GM19025 (cell line): ENCODE measurements at regions not wholly inside any gene's neighbourhood (a gene's known extent, or its start where the extent isn't known, plus 50 kb on each side); places are given as distances from the start of the nearest gene placed in this dataset.
A peak's percentile ranks its signal among the peaks of the same experiment; 100 is the strongest.

Experiments
- ATAC-seq: cut with Tn5 transposase; IDR thresholded peaks from one replicate; pipeline ENCODE4 v1.9.1; 2021; ENCODE audit warnings: mild to moderate bottlenecking, low read depth, moderate library complexity; ENCODE audit not compliant: unreplicated experiment

DNA sequence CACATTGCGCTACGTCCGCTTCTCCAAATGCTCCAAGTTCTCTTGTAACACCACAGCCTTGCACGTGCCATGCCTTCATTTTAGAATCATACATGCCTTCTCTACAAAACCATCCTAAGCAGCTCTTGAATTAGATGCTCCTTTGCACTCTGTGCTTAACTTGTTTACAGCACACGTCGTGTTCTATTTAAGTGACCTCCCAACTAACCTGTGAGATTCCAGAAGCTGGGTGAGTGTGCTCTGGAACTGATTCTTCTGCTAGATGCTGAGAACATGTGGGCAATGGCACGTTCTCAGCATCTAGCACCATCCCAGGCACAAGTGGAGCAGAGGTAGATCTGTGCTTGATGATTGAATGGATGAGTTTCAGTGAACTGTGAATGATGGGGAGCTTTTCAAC lies 100.0 kb upstream of the NEDD9 start:
- no peak for ATAC-seq

DNA sequence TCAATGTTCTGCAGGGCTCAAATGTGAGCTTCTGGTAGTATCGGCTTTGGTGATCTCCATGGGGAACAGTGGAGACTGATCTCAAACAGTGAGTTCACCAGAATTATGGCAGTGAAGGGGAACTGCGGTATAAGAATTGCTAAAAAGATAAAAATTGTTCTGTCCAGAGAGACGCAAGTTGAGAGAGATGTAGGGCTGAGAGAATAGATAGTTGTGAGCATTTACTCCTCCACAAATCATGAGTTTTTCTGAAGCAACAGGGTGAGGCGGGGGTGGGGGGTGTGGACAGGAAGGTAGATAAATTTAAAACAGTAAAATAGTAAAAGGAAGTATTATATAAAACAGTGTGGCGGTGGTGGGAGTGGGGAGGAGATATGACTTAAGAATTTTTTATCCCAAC lies 98.6 kb upstream of the NEDD9 start:
- ATAC-seq = no peak

DNA sequence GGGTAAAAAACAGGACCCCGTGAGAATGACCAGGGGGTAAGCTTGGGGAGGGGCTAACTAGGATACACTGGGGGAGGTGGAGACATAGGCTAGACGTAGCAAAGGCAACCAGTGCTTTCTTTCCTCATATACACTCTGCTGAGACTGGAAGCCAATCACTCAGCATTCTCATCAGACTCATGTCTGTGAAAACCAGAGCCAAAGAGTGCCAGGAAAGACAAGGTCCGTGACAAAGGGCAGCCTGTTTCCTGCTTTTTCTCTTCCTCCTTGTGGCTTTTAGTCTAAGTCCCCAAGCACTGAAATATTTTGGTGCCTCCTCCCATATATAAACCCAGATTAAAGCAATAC lies 97.9 kb upstream of the NEDD9 start:
- no peak for ATAC-seq

DNA sequence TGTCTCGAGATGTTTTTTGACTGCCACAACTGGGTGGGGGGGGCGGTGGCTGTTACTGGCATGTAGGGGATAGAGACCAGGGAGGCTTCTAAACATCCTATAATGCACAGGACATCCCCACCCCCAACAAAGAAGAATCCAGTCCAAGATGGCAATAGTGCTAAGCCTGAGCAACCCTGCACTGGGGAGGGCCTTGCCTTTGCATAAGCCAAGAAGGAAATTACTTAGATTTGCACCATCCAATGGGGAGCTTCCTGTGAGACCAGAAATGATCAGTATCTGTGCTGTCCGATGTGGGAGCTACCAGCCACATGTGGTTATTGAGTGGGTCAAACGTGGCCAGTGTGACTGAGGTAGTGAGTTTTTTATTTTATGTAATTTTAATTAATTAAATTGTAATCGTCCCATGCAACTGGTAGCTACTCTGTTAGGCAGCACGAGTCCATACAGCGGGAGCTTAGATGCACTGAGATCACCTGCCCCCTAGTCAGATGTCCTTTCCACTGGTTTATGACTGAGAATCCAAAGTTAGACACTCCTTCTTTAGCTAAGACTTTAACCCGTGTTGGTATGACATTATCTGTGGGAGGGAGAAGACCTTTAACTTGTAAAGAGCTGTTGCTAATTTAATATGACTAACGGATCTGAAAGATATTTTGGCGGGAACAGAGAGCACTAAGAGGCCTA lies 97.4 kb upstream of the NEDD9 start:
- ATAC-seq = no peak

DNA sequence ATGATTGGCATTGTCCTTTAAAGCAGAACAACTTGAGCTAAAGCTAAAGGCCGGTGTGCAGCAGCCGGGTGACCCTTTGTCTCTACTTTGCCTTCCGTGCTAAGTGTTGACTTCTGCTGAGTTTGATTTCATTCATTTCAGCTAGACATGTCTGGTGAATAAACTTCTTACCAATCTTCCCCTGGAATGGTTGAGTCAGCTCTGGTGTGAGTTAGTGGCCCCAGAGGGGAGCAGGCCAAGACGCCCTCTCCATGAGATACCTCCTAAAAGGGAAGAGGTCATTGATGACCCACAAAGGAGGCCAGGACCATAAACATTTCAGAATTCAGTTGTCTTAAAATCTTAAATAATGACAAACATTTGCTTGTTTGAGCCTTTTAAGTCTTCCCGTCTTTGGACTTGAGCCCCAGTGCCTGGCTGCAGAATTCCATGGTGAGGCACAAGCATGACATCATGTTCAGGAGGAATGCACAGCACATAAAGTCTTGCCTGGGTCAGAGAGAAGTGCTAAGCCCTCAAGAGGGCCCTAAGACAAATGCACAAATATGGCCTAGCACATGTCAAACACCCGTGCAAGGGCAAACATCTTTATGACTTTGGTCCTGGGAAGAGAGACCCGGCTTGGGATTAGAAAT lies 96.3 kb upstream of the NEDD9 start:
- no peak for ATAC-seq

DNA sequence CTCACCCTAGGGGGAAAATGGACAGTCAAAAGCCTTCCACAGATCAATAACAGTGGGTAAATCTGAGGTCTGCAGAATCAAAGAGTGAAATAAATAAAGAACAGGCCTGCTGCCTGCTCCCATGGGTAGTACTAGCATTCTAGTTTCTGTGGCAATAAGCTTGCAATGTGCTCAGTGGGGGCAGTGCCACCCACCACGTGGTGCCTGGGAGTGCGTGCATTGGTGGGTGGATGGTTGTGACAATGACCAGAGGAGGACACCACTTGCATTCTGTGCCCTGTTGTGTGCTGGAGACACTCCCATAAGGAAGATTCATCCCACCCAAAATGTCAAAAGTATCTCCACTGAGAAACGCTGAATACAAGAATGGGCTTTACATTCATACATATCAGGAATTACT lies 95.5 kb upstream of the NEDD9 start:
- no peak for ATAC-seq

DNA sequence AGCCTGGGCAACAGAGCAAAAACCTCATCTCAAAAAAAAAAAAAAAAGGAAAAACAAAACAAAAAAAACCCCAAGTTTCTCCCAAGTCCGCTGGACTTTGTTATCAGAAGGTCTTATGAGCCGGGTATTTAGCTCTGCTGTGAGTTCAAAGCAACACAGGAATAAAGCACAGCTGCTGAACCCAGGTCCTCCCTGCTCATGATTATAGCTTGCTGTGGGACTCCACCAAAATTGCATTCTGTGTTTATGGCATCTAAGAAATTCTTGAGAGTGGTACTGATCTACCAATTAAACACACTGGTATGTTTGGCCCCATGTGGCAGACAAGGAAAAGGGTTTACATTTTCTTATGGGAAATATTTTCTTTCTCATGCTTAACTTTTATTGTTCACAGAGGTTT lies 93.6 kb upstream of the NEDD9 start:
- no peak for ATAC-seq

DNA sequence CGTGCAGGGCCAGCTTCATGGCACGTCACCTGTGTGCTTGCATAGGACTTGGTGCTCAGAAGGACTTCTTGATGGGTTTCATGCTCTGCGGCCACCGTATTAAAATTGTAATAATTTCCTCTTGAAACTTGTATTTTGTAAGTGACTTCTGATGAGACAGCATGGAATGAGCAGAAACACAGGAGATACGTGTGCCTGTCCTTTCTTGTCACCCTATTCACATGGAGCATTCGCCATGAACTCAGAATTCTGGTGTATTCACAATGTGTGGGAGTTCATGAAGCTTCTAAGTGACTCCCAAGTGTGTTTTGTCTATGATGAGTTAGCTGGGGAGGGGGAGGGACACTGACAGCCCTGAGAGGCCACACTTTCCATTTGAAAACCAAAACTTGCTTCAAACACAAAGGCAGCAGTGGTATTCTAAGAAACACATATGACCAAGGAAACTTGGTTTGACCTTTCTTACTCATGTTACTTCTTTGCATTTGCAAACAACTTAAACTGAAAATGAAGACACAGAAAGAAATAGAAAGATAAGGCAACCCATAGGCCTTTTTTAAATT lies 92.1 kb upstream of the NEDD9 start:
- ATAC-seq = peak; percentile 64

DNA sequence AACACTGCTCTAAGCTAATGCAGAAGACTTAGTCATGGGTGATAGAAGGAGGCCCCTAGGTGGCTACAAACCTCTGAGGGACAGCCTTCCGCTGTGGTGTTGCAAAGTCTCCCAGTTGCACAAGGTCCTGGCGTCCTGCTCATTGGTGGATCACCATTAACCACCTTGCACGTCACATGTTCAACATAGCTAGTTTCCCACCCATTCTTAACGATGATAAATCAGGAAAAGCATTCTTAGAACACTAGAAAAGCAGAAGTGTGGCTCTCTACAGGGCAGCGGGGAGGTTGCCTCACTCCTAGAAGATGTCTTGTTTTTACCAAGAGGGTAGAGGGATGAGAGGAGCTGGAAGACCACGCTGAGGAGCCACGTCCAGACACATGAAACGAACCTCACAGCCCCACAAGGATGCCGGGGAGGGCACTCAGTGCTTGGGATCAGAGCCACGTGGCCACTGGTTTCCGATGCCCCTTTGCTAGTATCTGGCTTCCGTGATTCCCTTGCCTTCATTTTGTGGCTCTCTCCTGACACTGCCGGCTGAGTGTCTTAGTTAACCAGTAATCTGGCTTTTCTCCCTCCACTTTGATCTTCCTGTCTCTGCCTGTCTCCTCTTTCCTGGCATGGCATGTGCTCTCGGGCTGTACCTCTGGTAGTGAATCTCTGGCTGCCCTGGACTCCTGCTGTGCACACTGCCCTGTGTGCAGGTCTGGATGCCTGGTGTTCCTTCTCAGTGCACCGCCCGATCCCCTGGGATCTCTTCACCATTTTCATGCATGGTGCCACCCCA lies 91.4 kb upstream of the NEDD9 start:
- ATAC-seq = peak; percentile 59

DNA sequence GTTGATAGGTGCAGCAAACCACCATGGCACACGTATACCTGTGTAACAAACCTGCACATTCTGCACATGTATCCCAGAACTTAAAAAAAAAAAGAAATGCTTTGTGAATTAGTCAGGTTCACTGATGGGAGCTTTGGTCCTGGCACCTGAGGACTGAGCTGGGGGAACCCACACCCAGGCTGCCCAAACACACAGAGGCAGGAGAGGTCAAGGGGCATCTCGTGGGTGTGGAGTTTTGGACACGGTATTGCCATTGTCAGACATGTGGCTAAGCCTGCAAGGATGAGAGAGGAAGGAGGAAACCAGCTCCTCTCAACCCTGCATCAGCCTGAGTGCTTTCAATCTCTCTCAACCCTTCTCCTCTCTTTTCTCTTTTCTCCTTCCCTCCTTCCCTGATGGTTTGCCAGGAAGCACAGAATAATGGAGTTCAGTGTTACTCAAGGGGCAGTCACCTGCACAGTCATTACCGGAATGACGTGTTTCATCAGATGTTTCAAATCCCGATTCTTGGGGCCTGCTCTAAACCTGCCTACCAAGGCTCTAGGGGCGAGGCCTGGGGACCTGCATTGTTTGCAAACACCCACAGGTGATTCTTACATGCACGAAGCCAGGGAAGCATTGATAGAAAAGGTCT lies 89.9 kb upstream of the NEDD9 start:
- ATAC-seq = no peak

DNA sequence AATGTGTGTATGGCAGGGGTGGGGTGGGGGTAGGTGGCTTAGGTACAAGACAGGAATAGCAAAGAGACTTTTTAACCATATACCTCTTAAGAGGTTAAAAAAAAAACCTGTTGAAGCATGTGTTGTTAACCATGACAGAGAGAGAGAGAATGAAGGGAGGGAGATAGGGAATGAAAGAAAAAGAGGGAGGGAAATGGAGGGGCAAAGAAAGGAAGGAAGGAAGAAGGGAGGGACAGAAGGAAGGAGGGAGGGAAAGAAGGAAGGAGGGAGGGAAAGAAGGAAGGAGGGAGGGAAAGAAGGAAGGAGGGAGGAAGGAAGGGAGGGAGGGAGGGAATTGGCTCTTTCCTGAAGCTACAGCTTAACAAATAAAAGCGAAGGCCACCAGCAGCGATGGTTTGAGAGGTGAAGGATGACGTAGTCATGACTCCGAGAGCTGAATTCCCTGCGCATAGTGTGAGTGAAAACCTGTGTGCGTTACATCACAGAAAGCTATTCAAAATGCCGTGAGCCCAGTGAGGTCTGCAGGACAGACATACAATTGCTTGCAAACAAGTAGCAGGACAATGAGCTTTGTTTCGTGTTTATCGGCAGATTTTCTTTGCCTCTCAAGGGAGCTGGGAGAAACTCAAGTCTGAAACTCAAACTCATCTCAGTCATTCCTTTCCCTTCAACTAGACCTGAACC lies 88.6 kb upstream of the NEDD9 start:
- no peak for ATAC-seq

DNA sequence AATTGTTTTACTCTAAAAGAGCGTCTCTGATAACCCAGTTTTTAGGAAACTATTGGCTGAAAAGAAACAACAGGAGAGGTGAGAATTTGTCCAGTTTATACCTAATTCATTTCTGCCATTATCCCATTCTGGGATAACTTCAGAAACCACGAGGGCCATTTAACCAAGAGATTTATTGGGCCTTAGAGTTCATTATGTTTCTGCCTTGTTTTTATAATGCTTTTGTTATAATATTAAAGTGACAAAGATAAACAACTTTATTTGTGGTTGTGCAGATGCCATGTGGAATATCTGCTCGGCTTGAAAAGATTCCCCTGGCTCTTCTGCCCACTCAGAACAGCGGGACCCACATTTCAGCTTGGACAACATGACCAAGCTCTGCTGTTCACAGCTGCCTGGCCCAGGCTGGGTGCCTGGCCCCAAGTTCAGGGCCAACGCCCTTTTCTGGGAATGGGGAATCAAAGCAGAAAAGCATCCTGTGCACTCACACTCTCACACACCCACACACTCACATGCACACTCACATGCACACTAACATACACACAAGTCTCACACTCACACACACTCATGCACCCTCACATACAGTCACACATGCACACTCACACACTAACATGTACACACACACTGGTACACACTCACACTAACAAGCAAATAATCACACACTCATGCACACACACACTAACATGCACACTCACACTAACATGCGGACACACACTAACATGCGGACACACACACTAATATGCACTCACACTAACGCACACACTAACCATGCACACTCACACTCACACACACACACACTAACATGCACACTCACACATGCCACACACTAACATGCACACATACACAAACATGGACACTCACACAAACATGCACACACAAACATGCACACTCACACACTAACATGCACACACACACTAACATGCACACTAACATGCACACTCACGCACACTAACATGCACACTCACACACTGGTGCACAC lies 86.7 kb upstream of the NEDD9 start:
- no peak for ATAC-seq

DNA sequence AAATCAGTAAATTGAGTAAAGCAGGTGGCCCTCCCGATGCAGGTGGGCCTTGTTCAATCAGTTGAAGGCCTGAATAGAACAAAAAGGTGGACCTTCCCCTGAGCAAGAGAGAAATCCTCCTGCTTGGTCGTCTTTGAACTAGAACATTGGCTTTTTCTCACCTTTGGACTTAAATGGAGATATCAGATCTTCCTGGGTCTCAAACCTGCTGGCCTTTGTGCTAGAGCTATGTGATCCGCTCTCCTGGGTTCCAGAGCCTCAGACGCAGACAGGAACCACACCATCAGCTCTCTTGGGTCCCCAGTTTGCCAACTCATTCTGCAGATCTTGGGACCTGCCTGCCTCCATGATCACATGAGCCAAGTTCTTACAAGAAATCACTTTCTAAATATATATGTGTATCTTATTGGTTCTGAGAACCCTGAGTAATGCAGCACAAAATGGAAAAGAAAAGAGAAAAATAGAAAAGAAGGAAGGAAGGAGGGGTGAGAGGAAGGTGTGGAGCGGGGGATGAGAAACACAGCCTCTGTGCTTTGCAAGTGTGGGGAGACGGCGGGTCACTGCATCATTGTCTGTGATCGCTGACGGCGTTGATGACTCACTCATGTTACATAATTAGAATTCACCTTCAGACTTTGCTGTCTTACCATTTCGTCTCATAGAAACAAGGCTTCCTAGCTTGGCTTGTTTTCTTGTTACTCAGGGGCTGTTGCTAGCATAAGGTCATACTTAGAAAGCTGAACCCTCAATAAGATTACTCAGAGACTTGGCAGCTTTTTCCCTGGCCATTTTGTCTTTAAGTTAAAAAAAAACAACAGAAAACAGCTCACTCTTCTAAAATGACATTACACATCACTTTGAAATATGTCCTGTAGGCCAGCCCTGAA lies 85.7 kb upstream of the NEDD9 start:
- ATAC-seq = peak; percentile 75

DNA sequence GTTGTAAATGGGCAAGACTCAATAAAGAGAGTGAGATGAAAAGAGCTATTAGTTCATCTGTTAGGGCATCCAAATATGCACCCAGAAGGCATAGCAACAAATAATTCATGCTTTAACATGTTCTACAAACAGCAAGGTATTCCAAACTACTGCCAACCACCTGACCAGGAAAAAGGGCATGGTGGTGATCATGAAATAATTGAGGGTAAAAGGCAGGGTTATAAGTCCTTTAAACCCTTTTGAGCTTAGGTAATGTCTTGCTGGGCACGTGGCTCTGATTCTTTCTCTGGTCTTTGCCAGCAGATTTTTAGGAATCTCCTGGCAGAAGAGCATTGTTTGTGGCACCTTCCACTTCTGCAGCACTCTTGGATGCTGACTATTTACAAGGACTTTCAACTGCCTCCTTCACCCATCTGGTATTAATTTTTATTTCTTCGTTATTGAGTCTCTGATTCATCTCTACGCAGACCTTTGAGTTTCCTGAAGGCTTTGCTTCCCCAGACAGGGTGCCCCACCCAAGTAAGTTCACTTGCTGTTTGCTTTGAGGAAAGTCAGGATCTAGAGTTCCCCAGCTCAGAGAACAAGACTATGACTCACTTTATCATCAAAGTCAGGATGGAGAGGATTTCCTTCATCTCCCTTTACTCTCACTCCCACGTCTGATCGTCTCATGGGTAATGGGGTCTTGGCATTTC lies 83.4 kb upstream of the NEDD9 start:
- ATAC-seq = no peak

DNA sequence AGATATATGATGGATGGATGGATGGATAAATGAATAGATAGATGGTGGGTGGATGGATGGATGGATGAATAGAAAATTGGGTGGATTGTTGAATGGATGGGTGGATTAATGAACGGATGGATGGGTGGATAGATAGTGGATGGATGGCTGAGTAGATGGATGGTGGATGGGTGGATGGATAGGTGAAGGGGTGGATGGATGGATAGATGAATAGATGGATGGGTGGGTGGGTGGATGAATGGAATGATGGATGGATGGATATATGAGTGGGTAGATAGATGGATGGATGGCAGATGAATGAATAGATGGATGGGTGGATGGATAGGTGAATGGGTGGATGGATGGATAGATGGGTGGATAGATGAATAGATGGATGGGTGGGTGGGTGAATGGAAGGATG lies 80.7 kb upstream of the NEDD9 start:
- no peak for ATAC-seq

DNA sequence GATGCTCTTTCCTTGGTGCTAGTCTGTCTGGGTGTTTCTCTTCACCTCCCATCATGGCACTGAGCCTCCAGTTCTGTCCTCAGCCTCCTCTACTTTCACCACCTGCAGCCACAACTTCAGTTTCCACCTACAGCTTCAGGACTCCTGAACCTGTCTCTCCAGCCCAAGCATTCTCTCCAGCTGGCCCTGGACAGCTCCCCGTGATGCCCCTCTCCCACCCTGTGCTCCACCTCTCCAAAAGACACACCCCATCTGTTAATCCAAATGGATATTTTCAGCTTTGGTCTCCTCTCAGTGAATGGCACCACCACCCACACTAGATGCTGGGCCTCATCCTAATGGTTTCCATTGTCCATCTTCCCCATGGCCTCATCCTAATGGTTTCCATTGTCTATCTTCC lies 79.5 kb upstream of the NEDD9 start:
- no peak for ATAC-seq

DNA sequence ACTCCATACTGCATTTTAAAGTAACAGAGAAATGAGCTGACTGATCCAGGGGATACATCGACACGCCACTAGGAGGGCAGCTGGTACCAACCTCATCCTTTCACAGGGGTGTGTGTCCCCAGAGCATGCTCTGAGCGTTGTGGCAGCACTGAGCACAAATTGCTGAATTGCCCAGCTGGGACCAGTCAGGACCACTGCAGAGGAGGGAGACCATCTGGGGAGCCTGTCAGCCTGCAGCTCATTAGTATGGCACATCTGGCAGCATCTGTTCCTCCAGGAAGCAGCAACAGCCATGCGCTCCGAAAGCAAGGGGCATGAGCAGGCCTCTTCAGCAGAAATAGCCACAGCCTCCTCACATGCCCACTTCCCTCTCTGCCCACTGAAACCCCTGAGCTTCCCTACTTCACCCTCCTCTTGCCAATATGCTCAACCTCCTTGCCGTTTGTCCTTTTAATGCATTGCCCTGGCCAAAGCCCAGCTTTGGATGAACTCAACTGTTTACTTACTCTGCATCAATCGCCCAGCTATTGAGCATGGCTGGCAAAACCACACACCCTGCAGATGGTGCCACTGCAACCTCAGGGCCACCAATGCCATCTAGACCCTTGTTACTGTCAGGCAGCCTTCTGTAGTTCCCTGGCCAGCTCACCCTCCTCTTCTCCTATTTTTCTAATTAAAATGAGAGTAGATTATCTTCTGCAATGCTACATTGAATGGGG lies 77.6 kb upstream of the NEDD9 start:
- no peak for ATAC-seq
